HepG2 (cell line): ENCODE measurements at regions not wholly inside any gene's neighbourhood (a gene's known extent, or its start where the extent isn't known, plus 50 kb on each side); places are given as distances from the start of the nearest gene placed in this dataset.

Source experiments
- ATAC-seq: fragments of 200-7000 bp; cut with Tn5 transposase; 3 replicates; pipeline ENCODE4 v1.9.1; 2020; ENCODE audit warnings: mild to moderate bottlenecking, moderate library complexity
- BruUV-seq: library from RNA; stranded (reverse); fragments of 400-500 nt; replicated peaks from 2 replicates; lab custom pipeline; 2021; lab: Mats Ljungman, UMichigan
- CTCF ChIA-PET: fragments of 300-600 bp; formaldehyde crosslinking; extraction: SDS; loops from one replicate; lab custom pipeline; 2021; ENCODE audit warnings: low total read pairs, inconsistent platforms, low intra/inter-chr PET ratio; lab: Yijun Ruan, JAX
- POLR2A ChIA-PET: fragments of 350-600 bp; sonication (Branson Sonifier 250); formaldehyde crosslinking; loops from one replicate; lab custom pipeline; 2020; ENCODE audit warnings: antibody characterized with exemption, inconsistent platforms; lab: Yijun Ruan, JAX
- DNase-seq: peaks from one replicate; pipeline ENCODE4 v3.0.0-alpha.2; 2015; ENCODE audit warnings: low spot score
- FAIRE-seq: peaks from 3 replicates; lab custom pipeline; 2011; peaks lifted over from hg19 to GRCh38; lab: Jason Lieb, UNC
- H2AFZ ChIP-seq: one replicate; pipeline ENCODE4 v1.6.1; 2011; ENCODE audit warnings: low read length, inconsistent platforms
- H3K27ac ChIP-seq: fragments of 300-600 bp; 3 replicates; pipeline ENCODE4 v1.8.0; 2011; ENCODE audit warnings: mixed run types, mild to moderate bottlenecking, mixed read lengths, low read length, inconsistent platforms; ENCODE audit not compliant: insufficient read depth; ENCODE audit errors: extremely low read length
- H3K27me3 ChIP-seq, 2 experiments: fragments of 200-600 bp in 1 of 2; 2 replicates in 1 of 2; 3 replicates in 1 of 2; pipeline versions ENCODE4 v1.6.0 to v1.8.0; 2011; ENCODE audit warnings: low read length in 2 of 2, mild to moderate bottlenecking in 2 of 2, moderate library complexity in 2 of 2, inconsistent platforms in 1 of 2; ENCODE audit not compliant: insufficient read depth in 2 of 2, control insufficient read depth in 1 of 2
- H3K36me3 ChIP-seq, 2 experiments: fragments of 200-600 bp in 1 of 2; replicated peaks in 1 of 2; 2 replicates in 1 of 2; 3 replicates in 1 of 2; pipeline versions ENCODE4 v1.5.1 to v1.8.0; 2011; ENCODE audit warnings: low read length in 2 of 2, inconsistent platforms in 1 of 2; ENCODE audit not compliant: insufficient read depth in 2 of 2, control insufficient read depth in 1 of 2
- H3K4me1 ChIP-seq: 2 replicates; pipeline ENCODE4 v1.5.1; 2012; ENCODE audit warnings: low read length, inconsistent platforms; ENCODE audit not compliant: insufficient read depth
- H3K4me2 ChIP-seq: 2 replicates; pipeline ENCODE4 v1.6.0; 2011; ENCODE audit warnings: low read depth, low read length, inconsistent platforms
- H3K4me3 ChIP-seq, 3 experiments: fragments of 200-600 bp in 1 of 3; sonication (generic), shearing (Covaris generic) in 1 of 3; replicated peaks in 1 of 3; 2 replicates each; pipeline ENCODE4 v1.5.1; 2011 to 2016; ENCODE audit warnings: low read length in 3 of 3, inconsistent platforms in 2 of 3, low read depth in 2 of 3, mild to moderate bottlenecking in 2 of 3, control low read depth in 1 of 3, mixed read lengths in 1 of 3; ENCODE audit not compliant: insufficient read depth in 1 of 3
- H3K79me2 ChIP-seq: one replicate; pipeline ENCODE4 v1.6.1; 2011; ENCODE audit warnings: low read length, inconsistent platforms; ENCODE audit not compliant: insufficient read depth
- H3K9ac ChIP-seq: 2 replicates; pipeline ENCODE4 v1.6.0; 2011; ENCODE audit warnings: mild to moderate bottlenecking, low read depth, low read length, inconsistent platforms; ENCODE audit not compliant: insufficient read depth
- H3K9me3 ChIP-seq: 2 replicates; pipeline ENCODE4 v1.5.1; 2012; ENCODE audit warnings: mild to moderate bottlenecking, low read length
- H4K20me1 ChIP-seq: 2 replicates; pipeline ENCODE4 v1.6.0; 2011; ENCODE audit warnings: inconsistent platforms, mild to moderate bottlenecking, low read length, moderate library complexity; ENCODE audit not compliant: insufficient read depth
- CEBPG ChIP-seq: IDR thresholded peaks from 2 replicates; pipeline ENCODE4 v1.6.1; 2016
- DMTF1 ChIP-seq: sonication (generic); formaldehyde crosslinking; IDR thresholded peaks from 2 replicates; pipeline ENCODE4 v1.4.0; 2020; ENCODE audit warnings: mild to moderate bottlenecking, missing genetic modification reagents
- FLYWCH1 ChIP-seq: sonication (generic); formaldehyde crosslinking; IDR thresholded peaks from 2 replicates; pipeline ENCODE4 v1.8.1; 2023; ENCODE audit warnings: mild to moderate bottlenecking, missing genetic modification reagents
- FOXK1 ChIP-seq: sonication (generic); formaldehyde crosslinking; IDR thresholded peaks from 2 replicates; pipeline ENCODE4 v1.4.0; 2020; ENCODE audit warnings: low read depth, missing genetic modification reagents, borderline replicate concordance
- HCFC1 ChIP-seq: fragments of 150-350 bp; IDR thresholded peaks from 2 replicates; pipeline ENCODE4 v1.6.1; 2014; ENCODE audit warnings: low read depth, low read length
- HES4 ChIP-seq: sonication (generic); formaldehyde crosslinking; IDR thresholded peaks from 2 replicates; pipeline ENCODE4 v1.9.0; 2021; ENCODE audit warnings: mild to moderate bottlenecking, missing genetic modification reagents, borderline replicate concordance
- REPIN1 ChIP-seq: sonication (generic); formaldehyde crosslinking; IDR thresholded peaks from 2 replicates; pipeline ENCODE4 v1.8.0; 2022; ENCODE audit warnings: missing genetic modification reagents, low read depth, mild to moderate bottlenecking, borderline replicate concordance
- TP53 ChIP-seq: sonication (generic); formaldehyde crosslinking; conservative IDR thresholded peaks from 2 replicates; pipeline ENCODE4 v1.4.0; 2020; ENCODE audit warnings: missing genetic modification reagents
- ZNF160 ChIP-seq: sonication (generic); formaldehyde crosslinking; IDR thresholded peaks from 2 replicates; pipeline ENCODE4 v1.8.0; 2022; ENCODE audit warnings: mild to moderate bottlenecking, inconsistent platforms, missing genetic modification reagents
- ZNF33B ChIP-seq: sonication (generic); formaldehyde crosslinking; IDR thresholded peaks from 2 replicates; pipeline ENCODE4 v1.5.1; 2020; ENCODE audit warnings: mild to moderate bottlenecking, missing genetic modification reagents
- ZNF562 ChIP-seq: sonication (generic); formaldehyde crosslinking; IDR thresholded peaks from 2 replicates; pipeline ENCODE4 v1.8.0; 2022; ENCODE audit warnings: missing genetic modification reagents, borderline replicate concordance
- WGBS: methylation state at CpG from one replicate; pipeline ENCODE4 v1.1.6; 2017; ENCODE audit warnings: low lambda C conversion rate; 5-methylcytosine and 5-hydroxymethylcytosine counted together
- in situ Hi-C: cut with HindIII; loops from 2 replicates; pipeline ENCODE4 v1.10.0; 2017; ENCODE audit warnings: low pct_unique_long_range_greater_than_20kb; ENCODE audit not compliant: extremely low pct_ligation_motif_present
- intact Hi-C: fragments of 100-400 bp; cut with micrococcal nuclease; formaldehyde crosslinking; loops from one replicate; pipeline ENCODE4 v1.10.0; 2022; ENCODE audit not compliant: unreplicated experiment

GRCh38 chr1:216793973-216794372, 70.7 kb upstream of the ESRRG start:
- H3K9ac ChIP-seq: no peak overlapping the region
- H3K4me2 ChIP-seq: no peak overlapping the region
- no peaks in the 10 kb centered on the region for H3K9me3 ChIP-seq
- H3K4me1 ChIP-seq: no peaks in the 10 kb centered on the region
- CTCF ChIA-PET: no interaction called here
- ATAC-seq: no peak
- no peaks in the 10 kb centered on the region for H3K79me2 ChIP-seq
- H2AFZ ChIP-seq: no peak overlapping the region
- no peak overlapping the region for H3K4me3 ChIP-seq
- no peaks in the 10 kb centered on the region for H3K27me3 ChIP-seq
- POLR2A ChIA-PET: no interaction called here
- BruUV-seq: no TSS peak
- intact Hi-C loops: no loop called here
- WGBS: 48% methylated on average over 4 of the region's 4 CpGs
- H4K20me1 ChIP-seq: no peaks in the 10 kb centered on the region
- in situ Hi-C loops: no loop called here
- no peaks in the 10 kb centered on the region for H3K36me3 ChIP-seq
- H3K27ac ChIP-seq: no peak overlapping the region
- DNase-seq: no peak
- no peak for TF ChIP-seq TP53
- TF ChIP-seq CEBPG: no peak
- TF ChIP-seq HCFC1: no peak
- TF ChIP-seq ZNF160 (CRISPR knock-in tag): no peak
- no peak for TF ChIP-seq DMTF1 (CRISPR knock-in tag)
- TF ChIP-seq HES4 (CRISPR knock-in tag): no peak
- no peak for TF ChIP-seq ZNF562 (CRISPR knock-in tag)
- no peak for TF ChIP-seq REPIN1 (CRISPR knock-in tag)
- TF ChIP-seq ZNF33B: no peak
- no peak for TF ChIP-seq FOXK1 (CRISPR knock-in tag)
- TF ChIP-seq FLYWCH1 (CRISPR knock-in tag): no peak
- TF ChIP-seq, all 625 proteins: peak for 0
- no peak for FAIRE-seq
